Peyer's patch (tissue), 4 donors: ENCODE measurements at regions not wholly inside any gene's neighbourhood (a gene's known extent, or its start where the extent isn't known, plus 50 kb on each side); places are given as distances from the start of the nearest gene placed in this dataset.

Experiments used
- POLR2A ChIP-seq, 2 donors: fragments of 450-650 bp; IDR thresholded peaks; one replicate each; pipeline ENCODE4 v1.5.1; 2017; ENCODE audit warnings: antibody characterized with exemption in 2 of 2, mild to moderate bottlenecking in 2 of 2, moderate library complexity in 2 of 2
- TF ChIP-seq, protein P1 (sequence below), 6 experiments: fragments of 450-650 bp in 4 of 6; fragments of 200-600 bp in 2 of 6; sonication (generic) in 1 of 6; IDR thresholded peaks; one replicate each; pipeline ENCODE4 v1.5.1; 2017 to 2019; ENCODE audit warnings: antibody characterized with exemption in 6 of 6, mild to moderate bottlenecking in 3 of 6, moderate library complexity in 1 of 6

DNA sequence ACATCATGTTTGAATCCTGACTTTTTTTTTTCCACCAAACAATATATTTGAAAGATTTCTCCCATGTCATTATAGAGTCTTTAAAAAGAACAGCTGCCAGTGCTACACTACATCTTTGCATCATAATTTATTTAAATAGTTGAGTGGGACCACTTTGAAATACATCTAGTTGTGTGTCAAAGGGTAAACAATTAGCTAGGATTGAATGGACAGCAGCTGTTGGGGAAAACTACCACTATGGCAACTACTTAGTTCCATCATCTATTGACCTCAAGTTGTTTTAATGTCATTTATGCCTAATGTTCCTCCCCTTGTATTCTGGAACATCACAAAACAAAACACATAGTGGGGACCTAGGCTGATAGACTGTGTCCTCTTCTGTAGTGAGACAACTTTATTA is 985.1 kb downstream of the SORCS1 start:
- TF ChIP-seq, protein P1, sequence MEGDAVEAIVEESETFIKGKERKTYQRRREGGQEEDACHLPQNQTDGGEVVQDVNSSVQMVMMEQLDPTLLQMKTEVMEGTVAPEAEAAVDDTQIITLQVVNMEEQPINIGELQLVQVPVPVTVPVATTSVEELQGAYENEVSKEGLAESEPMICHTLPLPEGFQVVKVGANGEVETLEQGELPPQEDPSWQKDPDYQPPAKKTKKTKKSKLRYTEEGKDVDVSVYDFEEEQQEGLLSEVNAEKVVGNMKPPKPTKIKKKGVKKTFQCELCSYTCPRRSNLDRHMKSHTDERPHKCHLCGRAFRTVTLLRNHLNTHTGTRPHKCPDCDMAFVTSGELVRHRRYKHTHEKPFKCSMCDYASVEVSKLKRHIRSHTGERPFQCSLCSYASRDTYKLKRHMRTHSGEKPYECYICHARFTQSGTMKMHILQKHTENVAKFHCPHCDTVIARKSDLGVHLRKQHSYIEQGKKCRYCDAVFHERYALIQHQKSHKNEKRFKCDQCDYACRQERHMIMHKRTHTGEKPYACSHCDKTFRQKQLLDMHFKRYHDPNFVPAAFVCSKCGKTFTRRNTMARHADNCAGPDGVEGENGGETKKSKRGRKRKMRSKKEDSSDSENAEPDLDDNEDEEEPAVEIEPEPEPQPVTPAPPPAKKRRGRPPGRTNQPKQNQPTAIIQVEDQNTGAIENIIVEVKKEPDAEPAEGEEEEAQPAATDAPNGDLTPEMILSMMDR (IDR thresholded peaks at IDR 0.05), result no peak
- TF ChIP-seq POLR2A (IDR thresholded peaks at IDR 0.05), result no peak
